ACC112 (cell line): ENCODE measurements at regions not wholly inside any gene's neighbourhood (a gene's known extent, or its start where the extent isn't known, plus 50 kb on each side); places are given as distances from the start of the nearest gene placed in this dataset.
A peak's percentile ranks its signal among the peaks of the same experiment; 100 is the strongest.
"Not testable (repeated sequence)": the region's sequence is repeated elsewhere in the genome, so short reads cannot be mapped to it uniquely, and the experiment has no call there.

Experiments used
- H2AFZ ChIP-seq: fragments of 200-600 bp; sonication (generic); one replicate; pipeline ENCODE4 v1.6.0; 2017; ENCODE audit warnings: antibody characterized with exemption, low read length; ENCODE audit not compliant: unreplicated experiment
- H3K27ac ChIP-seq: fragments of 200-600 bp; sonication (generic); 2 replicates; pipeline ENCODE4 v1.5.1; 2014; ENCODE audit warnings: low read depth, mild to moderate bottlenecking, antibody characterized with exemption, low read length, moderate library complexity
- H3K27me3 ChIP-seq: fragments of 200-600 bp; sonication (generic); 2 replicates; pipeline ENCODE4 v1.6.1; 2014; ENCODE audit warnings: mild to moderate bottlenecking, antibody characterized with exemption, low read length, moderate library complexity, mixed read lengths; ENCODE audit not compliant: insufficient read depth
- H3K36me3 ChIP-seq: fragments of 200-600 bp; sonication (generic); 2 replicates; pipeline ENCODE4 v1.6.1; 2016; ENCODE audit warnings: mild to moderate bottlenecking, antibody characterized with exemption, low read length, moderate library complexity, mixed read lengths; ENCODE audit not compliant: insufficient read depth
- H3K4me1 ChIP-seq: fragments of 200-600 bp; sonication (generic); one replicate; pipeline ENCODE4 v1.6.1; 2016; ENCODE audit warnings: low read length, mixed read lengths; ENCODE audit not compliant: insufficient read depth, unreplicated experiment, control insufficient read depth
- H3K4me3 ChIP-seq: fragments of 200-600 bp; sonication (generic); 2 replicates; pipeline ENCODE4 v1.5.1; 2014; ENCODE audit warnings: mild to moderate bottlenecking, low read depth, low read length
- H3K79me2 ChIP-seq: fragments of 200-600 bp; sonication (generic); one replicate; pipeline ENCODE4 v1.6.0; 2016; ENCODE audit warnings: low read length; ENCODE audit not compliant: control insufficient read depth, unreplicated experiment, insufficient read depth

- Histone ChIP-seq H3K79me2 (no peaks in the 10 kb centered on the region), H3K27me3 (no peaks in the 10 kb centered on the region), H3K27ac (no peak overlapping the region), H2AFZ (no peak overlapping the region), H3K4me1 (peaks cover 12% of the 10 kb centered on the region), H3K4me3 (no peak overlapping the region), H3K36me3 (no peaks in the 10 kb centered on the region)
Observed at GRCh38 chr4:151481813-151482212, 72.8 kb downstream of the FHIP1A start.

- H3K4me1 ChIP-seq, result peaks cover 12% of the 10 kb centered on the region
- H3K4me3 ChIP-seq, result no peak overlapping the region
Observed at GRCh38 chr4:151484396-151485102, 75.6 kb downstream of the FHIP1A start.

GRCh38 chr4:151485541-151486131, 76.7 kb downstream of the FHIP1A start:
- no peaks in the 10 kb centered on the region for H3K79me2 ChIP-seq
- no peak overlapping the region for H3K4me3 ChIP-seq
- no peaks in the 10 kb centered on the region for H3K36me3 ChIP-seq
- H3K27me3 ChIP-seq, result no peaks in the 10 kb centered on the region
- H3K27ac ChIP-seq, result no peak overlapping the region
- peaks cover 12% of the 10 kb centered on the region for H3K4me1 ChIP-seq
- peak overlapping the region; percentile 72 for H2AFZ ChIP-seq

More at GRCh38 chr4:151484396-151485102, 75.6 kb downstream of the FHIP1A start:
- 0 out of 2 replicates have a peak overlapping the region, but pooled peaks have one; percentile 12 for H3K27ac ChIP-seq
- H2AFZ ChIP-seq, result peak overlapping the region; percentile 2
- no peaks in the 10 kb centered on the region for H3K79me2 ChIP-seq
- H3K36me3 ChIP-seq, result no peaks in the 10 kb centered on the region
- no peaks in the 10 kb centered on the region for H3K27me3 ChIP-seq

- H3K4me3 ChIP-seq, result no peak overlapping the region
- H3K79me2 ChIP-seq, result no peaks in the 10 kb centered on the region
- H3K4me1 ChIP-seq, result peaks cover 12% of the 10 kb centered on the region
- H3K27me3 ChIP-seq, result no peaks in the 10 kb centered on the region
- H3K27ac ChIP-seq, result no peak overlapping the region
- H2AFZ ChIP-seq, result no peak overlapping the region
- no peaks in the 10 kb centered on the region for H3K36me3 ChIP-seq
Observed at GRCh38 chr4:151486168-151486567, 77.2 kb downstream of the FHIP1A start.

- Histone ChIP-seq H3K27me3 (no peaks in the 10 kb centered on the region), H3K4me3 (no peak overlapping the region), H3K4me1 (peaks cover 12% of the 10 kb centered on the region), H3K36me3 (no peaks in the 10 kb centered on the region), H2AFZ (no peak overlapping the region), H3K27ac (no peak overlapping the region), H3K79me2 (no peaks in the 10 kb centered on the region)
Observed at GRCh38 chr4:151488968-151489367, 80.0 kb downstream of the FHIP1A start.

GRCh38 chr4:151489462-151490203, 80.7 kb downstream of the FHIP1A start:
- Histone ChIP-seq H3K4me3 (no peak overlapping the region), H3K27ac (no peak overlapping the region), H3K36me3 (no peaks in the 10 kb centered on the region), H3K27me3 (no peaks in the 10 kb centered on the region), H3K4me1 (peaks cover 6% of the 10 kb centered on the region), H3K79me2 (no peaks in the 10 kb centered on the region), H2AFZ (no peak overlapping the region)

GRCh38 chr4:151495612-151496011, 86.6 kb downstream of the FHIP1A start:
- not testable (repeated sequence) for H2AFZ ChIP-seq, H3K79me2 ChIP-seq, H3K4me1 ChIP-seq, H3K27ac ChIP-seq, H3K27me3 ChIP-seq, H3K36me3 ChIP-seq, H3K4me3 ChIP-seq

GRCh38 chr4:151511548-151511947, 102.6 kb downstream of the FHIP1A start:
- not testable (repeated sequence) for H3K79me2 ChIP-seq, H3K4me1 ChIP-seq, H3K36me3 ChIP-seq, H2AFZ ChIP-seq, H3K4me3 ChIP-seq, H3K27ac ChIP-seq, H3K27me3 ChIP-seq

- Histone ChIP-seq H3K79me2 (no peaks in the 10 kb centered on the region), H3K36me3 (no peaks in the 10 kb centered on the region), H3K4me3 (no peak overlapping the region), H3K4me1 (no peaks in the 10 kb centered on the region), H3K27me3 (no peaks in the 10 kb centered on the region), H2AFZ (no peak overlapping the region), H3K27ac (no peak overlapping the region)
Observed at GRCh38 chr4:151517896-151518295, 108.9 kb downstream of the FHIP1A start.

GRCh38 chr4:151518359-151518758, 109.4 kb downstream of the FHIP1A start:
- H3K27ac ChIP-seq, result no peak overlapping the region

More at GRCh38 chr4:151518359-151518758, 109.4 kb downstream of the FHIP1A start:
- no peaks in the 10 kb centered on the region for H3K27me3 ChIP-seq
- H3K79me2 ChIP-seq, result no peaks in the 10 kb centered on the region
- H3K4me3 ChIP-seq, result no peak overlapping the region
- H2AFZ ChIP-seq, result no peak overlapping the region
- no peaks in the 10 kb centered on the region for H3K36me3 ChIP-seq
- H3K4me1 ChIP-seq, result no peaks in the 10 kb centered on the region
